ENCODE measurements at regions not wholly inside any gene's neighbourhood (a gene's known extent, or its start where the extent isn't known, plus 50 kb on each side); places are given as distances from the start of the nearest gene placed in this dataset.

DNA sequence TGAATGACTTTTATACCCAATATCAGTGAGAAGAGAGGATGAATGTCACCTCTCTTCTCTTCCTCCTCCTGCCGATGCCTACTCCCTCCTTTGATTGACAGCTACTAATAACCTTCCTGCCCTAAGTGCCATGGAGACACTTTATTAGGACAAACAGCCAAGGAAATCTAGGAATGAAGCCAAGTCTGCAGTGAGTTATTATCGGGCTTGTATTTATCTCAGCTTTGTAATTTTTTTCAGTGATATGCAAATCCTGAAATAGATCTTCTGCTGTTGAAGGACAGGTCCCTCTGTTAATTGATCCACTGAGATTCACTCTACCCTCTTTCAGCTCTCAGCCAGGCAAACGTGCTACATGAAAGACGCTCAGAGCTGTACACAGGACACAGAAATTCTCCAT, 686.7 kb downstream of the TMEM182 start:
- H3K4me3 ChIP-seq (ENCODE audit: low read depth, low read length), result no peak overlapping the region
- DNase-seq (ENCODE audit: low read depth), result no peak

GRCh38 chr2:103451283-103451682, 689.5 kb downstream of the TMEM182 start:
- H3K4me3 ChIP-seq (ENCODE audit: low read depth, low read length), result no peak overlapping the region
- no peak for DNase-seq (ENCODE audit: low read depth)

DNA sequence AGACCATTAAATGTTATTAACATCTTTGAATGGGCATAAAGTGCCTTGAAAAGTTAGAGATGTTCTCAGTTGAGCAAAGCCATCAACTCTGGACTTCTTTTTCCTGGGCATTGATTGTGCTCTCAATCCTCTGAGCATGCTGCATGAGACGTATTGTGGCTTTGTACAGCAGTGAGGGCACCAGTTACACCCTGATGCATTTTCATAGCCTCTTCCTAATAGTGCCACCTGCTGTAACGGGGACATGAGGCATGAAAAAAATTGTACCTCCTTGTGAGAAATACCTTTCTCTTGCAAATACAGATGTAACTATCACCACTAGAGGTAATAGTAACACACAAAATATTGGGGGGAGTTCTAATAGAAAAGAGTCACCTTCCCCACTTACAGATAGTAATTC, 697.5 kb downstream of the TMEM182 start:
- no peak overlapping the region for H3K4me3 ChIP-seq (ENCODE audit: low read depth, low read length)
- DNase-seq (ENCODE audit: low read depth), result no peak

DNA sequence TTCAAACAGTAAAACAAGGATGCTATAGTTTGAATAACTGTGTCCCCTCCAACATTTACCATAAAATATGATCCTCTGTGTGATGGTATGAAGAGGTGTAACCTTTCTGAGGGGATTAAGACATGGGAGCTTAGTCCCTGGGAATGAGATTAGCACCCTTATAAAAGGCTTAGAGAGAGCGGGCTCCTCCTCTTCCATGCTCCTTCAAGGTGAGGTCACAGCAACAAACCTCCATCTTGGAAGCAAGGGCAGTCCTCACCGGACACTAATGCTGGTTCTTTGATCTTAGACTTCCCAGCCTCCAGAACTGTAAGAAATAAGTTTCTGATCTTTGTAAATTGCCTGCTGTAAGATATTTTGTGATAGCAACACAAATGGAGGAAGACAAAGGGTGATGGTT, 700.3 kb downstream of the TMEM182 start:
- no peak overlapping the region for H3K4me3 ChIP-seq (ENCODE audit: low read depth, low read length)
- no peak for DNase-seq (ENCODE audit: low read depth)

DNA sequence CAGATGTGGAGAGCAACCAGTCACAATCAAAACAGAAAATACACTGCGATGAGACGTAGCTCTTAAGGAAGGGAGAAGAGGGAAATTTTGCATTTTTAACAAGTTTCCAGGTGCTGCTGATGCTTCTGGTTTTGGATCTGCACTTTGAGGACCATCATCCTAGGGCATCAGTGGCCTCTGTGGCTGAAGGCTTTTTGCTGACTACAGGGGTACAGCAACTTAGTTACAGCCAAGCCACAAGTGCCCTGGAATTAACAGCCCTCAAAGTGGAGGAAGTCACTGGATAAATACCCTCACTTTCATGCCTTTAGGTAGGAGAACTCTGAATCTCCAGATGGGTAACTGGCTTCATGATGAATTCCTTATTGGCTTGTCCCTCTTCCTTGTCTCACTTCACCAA, 700.9 kb downstream of the TMEM182 start:
- H3K4me3 ChIP-seq (ENCODE audit: low read depth, low read length), result no peak overlapping the region
- no peak for DNase-seq (ENCODE audit: low read depth)

DNA sequence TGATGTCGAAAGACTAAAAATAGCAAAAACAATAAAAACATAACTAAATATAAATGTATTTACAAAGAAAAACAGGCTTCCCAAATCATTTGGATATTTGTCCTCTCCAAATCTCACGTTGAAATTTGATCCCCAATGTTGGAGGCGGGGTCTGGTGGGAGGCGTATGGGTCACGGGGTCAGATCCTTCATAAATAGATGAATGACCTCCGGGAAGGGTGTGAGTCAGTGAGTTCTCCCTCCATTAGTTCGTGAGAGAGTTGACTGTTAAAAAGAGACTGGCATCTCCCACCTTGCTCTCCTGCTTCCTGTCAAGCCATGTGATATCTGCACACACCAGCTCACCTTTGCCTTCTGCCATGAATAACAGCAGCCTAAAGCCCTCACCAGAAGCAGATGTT, 703.0 kb downstream of the TMEM182 start:
- no peak for DNase-seq (ENCODE audit: low read depth)
- H3K4me3 ChIP-seq (ENCODE audit: low read depth, low read length), result no peak overlapping the region

- DNase-seq (ENCODE audit: low read depth), result no peak
- H3K4me3 ChIP-seq (ENCODE audit: low read depth, low read length), result no peak overlapping the region
These were observed 708.0 kb downstream of the TMEM182 start for GRCh38 chr2:103469800-103470199.

- no peak overlapping the region for H3K4me3 ChIP-seq (ENCODE audit: low read depth, low read length)
- no peak for DNase-seq (ENCODE audit: low read depth)
These were observed 723.1 kb downstream of the TMEM182 start for GRCh38 chr2:103484906-103485305.

- H3K4me3 ChIP-seq (ENCODE audit: low read depth, low read length), result no peak overlapping the region
- no peak for DNase-seq (ENCODE audit: low read depth)
These were observed 735.0 kb downstream of the TMEM182 start for GRCh38 chr2:103496850-103497249.

- H3K4me3 ChIP-seq (ENCODE audit: low read depth, low read length), result no peak overlapping the region
- no peak for DNase-seq (ENCODE audit: low read depth)
These were observed 745.0 kb downstream of the TMEM182 start for GRCh38 chr2:103506812-103507211.

DNA sequence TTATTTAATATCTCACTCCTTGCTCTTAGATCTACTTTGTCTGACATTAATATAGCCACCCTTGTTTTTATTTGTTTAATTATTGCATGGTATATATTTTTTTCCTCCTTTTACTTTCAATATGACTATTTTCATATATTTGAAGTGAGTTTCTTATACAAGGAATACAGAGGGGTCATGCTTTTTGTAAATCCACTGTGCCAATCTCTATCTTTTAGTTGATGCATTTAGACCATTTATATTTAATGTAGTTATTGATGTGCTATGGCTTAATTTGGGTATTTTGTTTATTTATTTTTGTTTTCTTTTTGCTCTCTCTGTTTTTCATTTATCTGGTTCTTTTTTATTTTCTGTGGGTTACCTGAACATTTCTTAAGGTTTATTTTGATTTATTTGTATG, 750.6 kb downstream of the TMEM182 start:
- H3K4me3 ChIP-seq (ENCODE audit: low read depth, low read length), result no peak overlapping the region
- DNase-seq (ENCODE audit: low read depth), result no peak

GRCh38 chr2:103520547-103520946, 758.7 kb downstream of the TMEM182 start:
- no peak overlapping the region for H3K4me3 ChIP-seq (ENCODE audit: low read depth, low read length)

DNA sequence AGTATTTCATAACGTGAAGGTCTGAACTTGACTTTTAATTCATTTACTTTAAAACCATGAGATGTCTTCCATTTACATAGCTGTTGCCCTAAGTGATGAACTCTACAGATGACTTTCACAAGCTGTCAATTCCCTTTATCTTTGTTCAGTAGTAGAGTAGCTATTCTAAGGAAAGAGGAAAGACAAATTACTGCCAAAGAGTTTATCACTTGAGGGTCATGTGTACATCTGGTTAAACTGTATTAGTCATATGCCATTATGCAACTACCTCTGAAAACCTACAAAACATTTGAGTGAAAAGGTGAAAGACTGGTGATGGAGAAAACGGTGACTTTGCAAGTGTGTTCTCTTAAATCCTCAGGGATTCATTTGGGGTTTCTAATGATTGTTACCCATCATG, 763.9 kb downstream of the TMEM182 start:
- no peak overlapping the region for H3K4me3 ChIP-seq (ENCODE audit: low read depth, low read length)
- no peak for DNase-seq (ENCODE audit: low read depth)

More at GRCh38 chr2:103520547-103520946, 758.7 kb downstream of the TMEM182 start:
- no peak for DNase-seq (ENCODE audit: low read depth)

- H3K4me3 ChIP-seq (ENCODE audit: low read depth, low read length), result no peak overlapping the region
- DNase-seq (ENCODE audit: low read depth), result no peak
These were observed 764.9 kb downstream of the TMEM182 start for GRCh38 chr2:103526757-103527156.

DNA sequence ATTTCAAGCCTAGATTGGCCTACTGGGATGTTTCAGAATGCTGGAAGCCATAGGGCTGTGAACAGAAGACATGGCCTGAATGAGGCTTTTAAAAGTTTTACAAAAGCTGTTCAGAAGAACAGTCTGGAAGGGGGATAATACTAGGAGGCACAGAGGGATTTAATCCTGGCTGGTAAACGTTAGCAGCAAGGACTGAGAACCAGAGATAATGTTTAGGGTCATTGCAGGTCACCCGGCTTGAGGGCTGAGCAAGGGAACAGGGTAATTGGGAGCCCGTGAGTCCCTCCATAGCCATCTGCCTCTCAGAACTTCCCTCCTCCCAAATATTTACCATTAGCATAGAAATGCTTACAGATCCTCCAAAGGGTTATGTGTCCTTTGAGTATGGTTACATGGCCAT, 765.4 kb downstream of the TMEM182 start:
- H3K4me3 ChIP-seq (ENCODE audit: low read depth, low read length), result no peak overlapping the region
- no peak for DNase-seq (ENCODE audit: low read depth)

- no peak for DNase-seq (ENCODE audit: low read depth)
- H3K4me3 ChIP-seq (ENCODE audit: low read depth, low read length), result no peak overlapping the region
These were observed 768.1 kb downstream of the TMEM182 start for GRCh38 chr2:103529798-103530502.

- no peak for DNase-seq (ENCODE audit: low read depth)
- no peak overlapping the region for H3K4me3 ChIP-seq (ENCODE audit: low read depth, low read length)
These were observed 790.9 kb downstream of the TMEM182 start for GRCh38 chr2:103552775-103553174.

DNA sequence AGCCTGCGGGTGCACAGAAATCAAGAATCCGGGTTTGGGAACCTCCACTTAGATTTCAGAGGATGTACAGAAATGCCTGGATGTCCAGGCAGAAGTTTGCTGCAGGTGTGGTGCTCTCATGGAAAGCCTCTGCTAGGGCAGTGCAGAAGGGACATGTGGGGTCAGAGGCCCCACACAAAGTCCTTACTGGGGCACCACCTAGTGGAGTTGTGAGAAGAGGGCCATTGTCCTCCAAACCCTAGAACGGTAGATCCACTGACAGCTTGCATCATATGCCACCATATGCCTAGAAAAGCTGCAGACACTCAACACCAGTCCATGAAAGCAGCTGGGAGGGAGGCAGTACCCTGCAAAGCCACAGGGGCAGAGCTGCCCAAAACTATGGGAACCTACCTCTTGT, 833.0 kb downstream of the TMEM182 start:
- DNase-seq (ENCODE audit: low read depth), result no peak
- H3K4me3 ChIP-seq (ENCODE audit: low read depth, low read length), result no peak overlapping the region

GRCh38 chr2:103605071-103605780, 843.4 kb downstream of the TMEM182 start:
- no peak for DNase-seq (ENCODE audit: low read depth)
- H3K4me3 ChIP-seq (ENCODE audit: low read depth, low read length), result no peak overlapping the region

DNA sequence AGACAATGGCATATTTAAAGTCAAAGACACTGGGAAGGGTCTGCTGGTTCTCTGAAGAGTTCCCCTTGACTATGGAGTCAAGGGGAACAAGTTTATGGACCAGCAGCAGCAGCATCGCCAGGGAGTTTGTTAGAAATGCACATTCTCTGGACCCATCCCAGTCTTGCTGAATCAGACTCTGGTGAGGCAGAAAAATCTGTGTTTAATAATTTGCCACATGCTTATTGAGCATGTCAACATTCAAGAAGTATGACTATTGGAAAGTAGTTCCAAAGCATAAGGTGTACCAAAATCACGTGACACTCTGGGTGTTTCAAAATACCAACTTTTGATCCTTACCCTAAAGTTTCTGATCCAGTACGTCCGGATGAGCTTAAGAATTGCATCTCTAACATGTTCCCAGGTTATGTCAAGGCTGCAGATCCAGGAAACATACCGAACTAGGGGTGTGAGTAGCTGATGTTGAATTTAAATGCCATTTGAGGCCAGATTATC, 853.8 kb downstream of the TMEM182 start:
- H3K4me3 ChIP-seq (ENCODE audit: low read depth, low read length), result no peak overlapping the region
- DNase-seq (ENCODE audit: low read depth), result no peak

GRCh38 chr2:103616891-103617290, 855.1 kb downstream of the TMEM182 start:
- no peak overlapping the region for H3K4me3 ChIP-seq (ENCODE audit: low read depth, low read length)
- no peak for DNase-seq (ENCODE audit: low read depth)
